ENCODE measurements at regions not wholly inside any gene's neighbourhood (a gene's known extent, or its start where the extent isn't known, plus 50 kb on each side); places are given as distances from the start of the nearest gene placed in this dataset.

GRCh38 chr10:124231168-124232155, 138.1 kb upstream of the CHST15 start:
- DNase-seq (ENCODE audit: low read depth in 3 of 3, low spot score in 2 of 3), result no peak

- DNase-seq (ENCODE audit: low read depth in 3 of 3, low spot score in 2 of 3), result no peak
Measured at GRCh38 chr10:124230635-124231167, 137.3 kb upstream of the CHST15 start.

GRCh38 chr10:124229989-124230634, 136.7 kb upstream of the CHST15 start:
- DNase-seq (ENCODE audit: low read depth in 3 of 3, low spot score in 2 of 3), result no peak

GRCh38 chr10:124229201-124229988, 136.0 kb upstream of the CHST15 start:
- DNase-seq (ENCODE audit: low read depth in 3 of 3, low spot score in 2 of 3), result no peak

GRCh38 chr10:124228471-124228870, 135.1 kb upstream of the CHST15 start:
- no peak for DNase-seq (ENCODE audit: low read depth in 3 of 3, low spot score in 2 of 3)

- DNase-seq (ENCODE audit: low read depth in 3 of 3, low spot score in 2 of 3), result no peak
Measured at GRCh38 chr10:124227988-124228387, 134.6 kb upstream of the CHST15 start.

GRCh38 chr10:124227055-124227975, 133.9 kb upstream of the CHST15 start:
- DNase-seq (ENCODE audit: low read depth in 3 of 3, low spot score in 2 of 3), result no peak

- DNase-seq (ENCODE audit: low read depth in 3 of 3, low spot score in 2 of 3), result no peak
Measured at GRCh38 chr10:124226271-124227054, 133.1 kb upstream of the CHST15 start.

- no peak for DNase-seq (ENCODE audit: low read depth in 3 of 3, low spot score in 2 of 3)
Measured at GRCh38 chr10:124225467-124226270, 132.3 kb upstream of the CHST15 start.

GRCh38 chr10:124225029-124225466, 131.7 kb upstream of the CHST15 start:
- DNase-seq (ENCODE audit: low read depth in 3 of 3, low spot score in 2 of 3), result no peak

- no peak for DNase-seq (ENCODE audit: low read depth in 3 of 3, low spot score in 2 of 3)
Measured at GRCh38 chr10:124224331-124225028, 131.1 kb upstream of the CHST15 start.

GRCh38 chr10:124223711-124224085, 130.3 kb upstream of the CHST15 start:
- DNase-seq (ENCODE audit: low read depth in 3 of 3, low spot score in 2 of 3), result no peak

GRCh38 chr10:124222988-124223710, 129.8 kb upstream of the CHST15 start:
- DNase-seq (ENCODE audit: low read depth in 3 of 3, low spot score in 2 of 3), result no peak

GRCh38 chr10:124222318-124222987, 129.1 kb upstream of the CHST15 start:
- DNase-seq (ENCODE audit: low read depth in 3 of 3, low spot score in 2 of 3), result no peak

- no peak for DNase-seq (ENCODE audit: low read depth in 3 of 3, low spot score in 2 of 3)
Measured at GRCh38 chr10:124221356-124222317, 128.2 kb upstream of the CHST15 start.
